KG1 (cell line): ENCODE measurements at regions not wholly inside any gene's neighbourhood (a gene's known extent, or its start where the extent isn't known, plus 50 kb on each side); places are given as distances from the start of the nearest gene placed in this dataset.

Source experiments
- DNase-seq: peaks from one replicate; lab custom pipeline; 2025; lab: John Stamatoyannopoulos, UW

- no peak for DNase-seq
Observed at GRCh38 chr17:77488531-77489238, 347.9 kb downstream of the SEC14L1 start.

GRCh38 chr17:77489239-77489892, 348.6 kb downstream of the SEC14L1 start:
- no peak for DNase-seq

- DNase-seq: no peak
Observed at GRCh38 chr17:77489893-77490255, 349.1 kb downstream of the SEC14L1 start.

- DNase-seq: no peak
Observed at GRCh38 chr17:77490361-77491183, 349.8 kb downstream of the SEC14L1 start.

- DNase-seq: no peak
Observed at GRCh38 chr17:77491921-77492445, 351.2 kb downstream of the SEC14L1 start.

GRCh38 chr17:77492446-77493237, 351.9 kb downstream of the SEC14L1 start:
- no peak for DNase-seq

- DNase-seq: no peak
Observed at GRCh38 chr17:77493238-77493820, 352.6 kb downstream of the SEC14L1 start.

- DNase-seq: no peak
Observed at GRCh38 chr17:77493901-77494663, 353.3 kb downstream of the SEC14L1 start.

GRCh38 chr17:77494664-77495435, 354.1 kb downstream of the SEC14L1 start:
- peak; percentile 25 for DNase-seq

GRCh38 chr17:77495575-77495974, 354.8 kb downstream of the SEC14L1 start:
- no peak for DNase-seq

- DNase-seq: no peak
Observed at GRCh38 chr17:77496401-77496801, 355.6 kb downstream of the SEC14L1 start.

- no peak for DNase-seq
Observed at GRCh38 chr17:77496831-77497577, 356.2 kb downstream of the SEC14L1 start.

- no peak for DNase-seq
Observed at GRCh38 chr17:77497578-77497934, 356.8 kb downstream of the SEC14L1 start.

- no peak for DNase-seq
Observed at GRCh38 chr17:77498091-77498741, 357.4 kb downstream of the SEC14L1 start.

- DNase-seq: no peak
Observed at GRCh38 chr17:77498791-77499698, 358.3 kb downstream of the SEC14L1 start.

GRCh38 chr17:77499699-77500435, 359.1 kb downstream of the SEC14L1 start:
- DNase-seq: no peak

GRCh38 chr17:77501101-77501566, 360.4 kb downstream of the SEC14L1 start:
- DNase-seq: peak; percentile 5
